ENCODE measurements at regions not wholly inside any gene's neighbourhood (a gene's known extent, or its start where the extent isn't known, plus 50 kb on each side); places are given as distances from the start of the nearest gene placed in this dataset.
A peak's percentile ranks its signal among the peaks of the same experiment; 100 is the strongest.

GRCh38 chr18:8978394-8978793 lies 124.1 kb upstream of the NDUFV2 start:
- WGBS = 85% methylated on average over 6 of the region's 6 CpGs
- no peak for DNase-seq (ENCODE audit: low spot score in 2 of 2)
- no peaks in the 10 kb centered on the region for H3K36me3 ChIP-seq
- no peak for TF ChIP-seq POLR2A (IDR thresholded peaks at IDR 0.05)
- no peak for TF ChIP-seq EP300 (IDR thresholded peaks at IDR 0.05)
- no peak for TF ChIP-seq CTCF (IDR thresholded peaks at IDR 0.05)
- TF ChIP-seq POLR2AphosphoS5 (IDR thresholded peaks at IDR 0.05) = no peak
- no peaks in the 10 kb centered on the region for H3K27me3 ChIP-seq
- H3K27ac ChIP-seq = no peak overlapping the region
- H3K4me1 ChIP-seq = peaks cover 11% of the 10 kb centered on the region
- H3K4me3 ChIP-seq = no peak overlapping the region
- peaks cover 3% of the 10 kb centered on the region for H3K9me3 ChIP-seq

GRCh38 chr18:8979258-8979988 lies 123.1 kb upstream of the NDUFV2 start:
- no peaks in the 10 kb centered on the region for H3K27me3 ChIP-seq
- 87% methylated on average over 3 of the region's 3 CpGs for WGBS
- H3K4me1 ChIP-seq = peaks cover 11% of the 10 kb centered on the region
- H3K36me3 ChIP-seq = no peaks in the 10 kb centered on the region
- no peak for DNase-seq (ENCODE audit: low spot score in 2 of 2)
- TF ChIP-seq EP300 (IDR thresholded peaks at IDR 0.05) = no peak
- TF ChIP-seq POLR2A (IDR thresholded peaks at IDR 0.05) = no peak
- no peak for TF ChIP-seq CTCF (IDR thresholded peaks at IDR 0.05)
- TF ChIP-seq POLR2AphosphoS5 (IDR thresholded peaks at IDR 0.05) = no peak
- H3K9me3 ChIP-seq = no peaks in the 10 kb centered on the region
- no peak overlapping the region for H3K27ac ChIP-seq
- no peak overlapping the region for H3K4me3 ChIP-seq

GRCh38 chr18:8980496-8980895 lies 122.0 kb upstream of the NDUFV2 start:
- Histone ChIP-seq H3K27ac (no peak overlapping the region), H3K4me1 (peaks cover 11% of the 10 kb centered on the region), H3K9me3 (no peaks in the 10 kb centered on the region), H3K27me3 (no peaks in the 10 kb centered on the region), H3K36me3 (no peaks in the 10 kb centered on the region), H3K4me3 (no peak overlapping the region)
- TF ChIP-seq CTCF (IDR thresholded peaks at IDR 0.05) = no peak
- TF ChIP-seq POLR2A (IDR thresholded peaks at IDR 0.05) = no peak
- TF ChIP-seq EP300 (IDR thresholded peaks at IDR 0.05) = no peak
- TF ChIP-seq POLR2AphosphoS5 (IDR thresholded peaks at IDR 0.05) = no peak
- DNase-seq (ENCODE audit: low spot score in 2 of 2) = no peak
- 94% methylated on average over 6 of the region's 6 CpGs for WGBS

- H3K9me3 ChIP-seq = no peaks in the 10 kb centered on the region
- no peak for TF ChIP-seq EP300 (IDR thresholded peaks at IDR 0.05)
- TF ChIP-seq POLR2A (IDR thresholded peaks at IDR 0.05) = no peak
- no peak for TF ChIP-seq CTCF (IDR thresholded peaks at IDR 0.05)
- TF ChIP-seq POLR2AphosphoS5 (IDR thresholded peaks at IDR 0.05) = no peak
- H3K27me3 ChIP-seq = no peaks in the 10 kb centered on the region
- no peak overlapping the region for H3K27ac ChIP-seq
- 83% methylated on average over 6 of the region's 6 CpGs for WGBS
- no peak for DNase-seq (ENCODE audit: low spot score in 2 of 2)
- no peak overlapping the region for H3K4me3 ChIP-seq
- H3K36me3 ChIP-seq = no peaks in the 10 kb centered on the region
- peaks cover 11% of the 10 kb centered on the region for H3K4me1 ChIP-seq
Measured at GRCh38 chr18:8980918-8981317, 121.6 kb upstream of the NDUFV2 start.

- no peak for DNase-seq (ENCODE audit: low spot score in 2 of 2)
- Histone ChIP-seq H3K27me3 (no peaks in the 10 kb centered on the region), H3K4me3 (no peak overlapping the region), H3K27ac (peak overlapping the region; percentile 15), H3K9me3 (no peaks in the 10 kb centered on the region), H3K4me1 (peaks cover 16% of the 10 kb centered on the region), H3K36me3 (no peaks in the 10 kb centered on the region)
- 32% methylated on average over 13 of the region's 13 CpGs for WGBS
- TF ChIP-seq POLR2A (IDR thresholded peaks at IDR 0.05) (no peak), CTCF (IDR thresholded peaks at IDR 0.05) (peak in 1 of 2 donors; percentile 24)
Measured at GRCh38 chr18:8982416-8983183, 119.9 kb upstream of the NDUFV2 start.

Measured in suprapubic skin (tissue), 4 donors.